GM12873 (cell line): ENCODE measurements at regions not wholly inside any gene's neighbourhood (a gene's known extent, or its start where the extent isn't known, plus 50 kb on each side); places are given as distances from the start of the nearest gene placed in this dataset.
A peak's percentile ranks its signal among the peaks of the same experiment; 100 is the strongest.

ENCODE experiments used
- TF ChIP-seq, protein P1 (sequence below): IDR thresholded peaks from 2 replicates; pipeline ENCODE4 v1.5.1; 2012; ENCODE audit warnings: low read depth, mild to moderate bottlenecking, moderate library complexity, low read length, control low read depth; ENCODE audit not compliant: insufficient read depth; ENCODE audit errors: missing control alignments

DNA sequence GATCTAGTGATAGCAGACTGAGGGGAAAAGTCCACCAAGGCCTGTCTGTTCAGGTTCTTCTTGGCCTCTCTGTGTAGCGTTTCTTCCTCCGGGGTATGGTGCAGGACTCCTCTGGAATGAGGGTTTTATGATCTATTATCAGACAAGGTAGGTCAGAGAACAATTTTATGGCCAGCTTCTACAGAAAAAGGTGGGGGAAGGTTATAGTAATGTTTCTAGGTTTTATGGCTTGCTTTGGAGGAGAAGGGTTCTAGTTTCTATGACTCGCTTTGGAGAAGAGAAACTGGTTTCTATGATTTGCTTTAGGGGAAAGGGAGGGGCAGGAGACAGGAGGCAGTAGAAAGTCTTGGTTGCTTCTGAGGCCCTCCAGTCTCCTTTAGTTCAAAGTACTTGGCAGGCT is 144.8 kb upstream of the LAMA2 start:
- TF ChIP-seq, protein P1, sequence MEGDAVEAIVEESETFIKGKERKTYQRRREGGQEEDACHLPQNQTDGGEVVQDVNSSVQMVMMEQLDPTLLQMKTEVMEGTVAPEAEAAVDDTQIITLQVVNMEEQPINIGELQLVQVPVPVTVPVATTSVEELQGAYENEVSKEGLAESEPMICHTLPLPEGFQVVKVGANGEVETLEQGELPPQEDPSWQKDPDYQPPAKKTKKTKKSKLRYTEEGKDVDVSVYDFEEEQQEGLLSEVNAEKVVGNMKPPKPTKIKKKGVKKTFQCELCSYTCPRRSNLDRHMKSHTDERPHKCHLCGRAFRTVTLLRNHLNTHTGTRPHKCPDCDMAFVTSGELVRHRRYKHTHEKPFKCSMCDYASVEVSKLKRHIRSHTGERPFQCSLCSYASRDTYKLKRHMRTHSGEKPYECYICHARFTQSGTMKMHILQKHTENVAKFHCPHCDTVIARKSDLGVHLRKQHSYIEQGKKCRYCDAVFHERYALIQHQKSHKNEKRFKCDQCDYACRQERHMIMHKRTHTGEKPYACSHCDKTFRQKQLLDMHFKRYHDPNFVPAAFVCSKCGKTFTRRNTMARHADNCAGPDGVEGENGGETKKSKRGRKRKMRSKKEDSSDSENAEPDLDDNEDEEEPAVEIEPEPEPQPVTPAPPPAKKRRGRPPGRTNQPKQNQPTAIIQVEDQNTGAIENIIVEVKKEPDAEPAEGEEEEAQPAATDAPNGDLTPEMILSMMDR, result no peak

DNA sequence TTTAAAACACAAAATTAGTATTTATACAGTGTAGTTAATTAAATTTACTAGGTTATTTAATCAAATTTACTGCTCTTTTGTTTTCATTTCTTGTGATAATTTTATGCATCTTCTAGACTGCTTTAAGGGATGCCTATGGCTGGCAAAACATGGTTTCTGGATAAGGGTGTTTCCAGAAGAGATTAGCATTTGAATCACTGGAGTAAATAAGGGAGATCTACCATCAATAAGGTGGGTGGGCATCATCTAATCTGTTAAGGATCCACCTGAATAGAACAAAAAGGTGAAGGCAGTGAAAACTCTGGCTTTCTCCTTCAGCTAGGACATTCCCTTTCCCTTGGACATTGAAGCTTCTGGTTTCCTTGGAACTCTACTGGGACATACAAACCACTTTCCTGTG is 146.2 kb upstream of the LAMA2 start:
- TF ChIP-seq, protein P1, result no peak

DNA sequence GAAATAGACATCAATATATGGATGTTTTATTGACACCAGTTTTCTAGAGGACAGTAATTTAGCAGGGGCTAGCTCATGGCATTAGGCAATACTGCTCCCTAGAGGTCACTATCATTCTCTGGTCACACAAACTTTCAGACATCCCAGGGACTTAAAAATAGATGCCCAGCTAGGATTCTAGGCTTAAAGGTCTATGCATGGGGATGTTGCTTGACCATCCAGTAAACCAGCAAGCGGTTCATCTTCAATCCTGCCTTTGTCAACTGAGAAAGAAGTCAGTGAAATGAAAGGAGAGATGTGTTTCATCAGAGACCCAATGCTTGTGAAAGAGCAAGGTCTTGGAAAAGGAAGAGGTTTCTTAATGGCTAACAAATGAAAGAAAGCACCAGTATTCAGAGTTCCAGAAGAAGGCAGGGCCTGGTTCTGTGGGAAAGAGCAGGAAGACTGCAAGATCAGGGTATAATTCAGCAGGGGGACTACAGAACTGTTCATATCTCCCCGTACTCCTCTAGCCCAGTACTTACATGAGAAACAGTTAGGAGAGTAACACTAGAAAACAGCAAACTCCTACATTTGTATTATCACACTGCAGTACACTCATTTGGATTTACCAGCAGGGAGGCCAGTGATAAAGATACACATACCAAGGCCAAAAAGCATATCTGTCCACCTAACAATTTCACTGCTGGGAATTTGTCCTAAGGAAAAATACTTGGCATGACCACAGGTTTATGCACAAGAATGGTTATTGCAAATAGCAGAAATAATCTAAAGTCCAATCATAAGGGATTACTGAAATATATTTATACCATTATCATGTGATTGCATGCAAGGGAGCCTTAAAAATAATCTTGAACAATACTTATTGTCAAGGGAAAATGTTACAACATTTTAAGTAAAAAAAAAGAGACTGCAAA is 151.4 kb upstream of the LAMA2 start:
- TF ChIP-seq, protein P1, result peak; percentile 48

DNA sequence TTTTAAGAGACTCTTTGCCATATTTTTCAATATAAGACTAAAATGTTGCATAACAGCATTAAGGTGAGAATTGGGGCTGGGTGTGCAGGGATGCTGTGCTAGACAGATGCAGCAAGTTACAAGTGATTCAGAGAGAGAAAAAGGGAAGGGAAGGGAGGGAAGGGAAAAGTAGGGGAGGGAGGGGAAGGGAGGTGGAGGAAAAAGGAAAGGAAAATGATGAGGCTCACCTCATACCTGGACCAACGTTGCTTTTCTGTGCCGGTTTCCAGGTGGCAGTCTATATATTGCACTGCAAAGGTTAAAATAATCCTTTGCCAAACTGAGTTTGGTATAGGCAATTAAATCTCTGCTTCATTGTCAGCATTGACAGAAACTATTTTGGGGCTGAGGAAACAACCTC is 155.4 kb upstream of the LAMA2 start:
- TF ChIP-seq, protein P1, result no peak

DNA sequence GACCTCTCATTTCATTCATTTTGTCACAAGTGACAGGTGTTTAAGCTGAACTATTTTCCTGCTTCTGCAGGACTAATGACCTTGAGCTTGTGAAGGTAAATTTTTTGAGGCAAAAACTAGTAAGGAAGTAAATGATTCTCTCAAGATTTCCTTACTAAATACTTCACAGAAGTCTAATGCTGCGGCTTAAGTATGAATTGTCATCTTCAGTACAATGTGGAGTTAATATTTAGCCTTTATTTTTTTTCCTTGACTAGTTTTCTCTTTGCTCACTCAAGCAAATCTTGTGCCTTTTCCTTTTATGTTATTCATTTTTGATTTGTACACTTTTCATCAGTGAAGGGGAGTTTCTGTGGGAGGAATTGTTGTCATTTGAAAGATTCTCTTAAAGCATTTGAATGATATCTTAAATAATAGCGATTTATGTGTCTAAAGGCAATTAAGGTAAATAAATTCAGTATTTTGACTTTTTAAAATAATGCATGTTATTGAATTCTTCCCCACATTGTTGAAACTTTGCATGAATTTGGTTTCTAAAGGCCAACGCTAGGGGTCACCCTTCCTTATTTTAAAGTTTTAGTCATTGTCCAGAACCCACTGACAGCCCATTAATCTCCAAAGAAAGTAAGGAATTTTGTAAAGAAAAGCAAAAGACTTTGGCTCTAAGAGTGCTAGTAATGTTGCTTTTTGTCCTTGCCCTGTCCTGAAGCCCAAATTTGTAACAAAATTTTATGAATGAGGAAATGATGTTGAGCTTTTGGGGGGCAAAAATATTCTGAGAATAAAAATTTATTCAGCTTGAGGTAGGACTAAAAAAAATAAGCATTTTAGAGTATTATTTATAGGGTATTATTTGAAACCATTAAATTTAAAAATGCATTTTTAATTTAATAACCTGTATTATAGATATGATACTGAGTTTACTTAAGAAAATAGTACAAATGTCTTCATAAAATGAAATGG is 157.4 kb upstream of the LAMA2 start:
- TF ChIP-seq, protein P1, result peak; percentile 60

DNA sequence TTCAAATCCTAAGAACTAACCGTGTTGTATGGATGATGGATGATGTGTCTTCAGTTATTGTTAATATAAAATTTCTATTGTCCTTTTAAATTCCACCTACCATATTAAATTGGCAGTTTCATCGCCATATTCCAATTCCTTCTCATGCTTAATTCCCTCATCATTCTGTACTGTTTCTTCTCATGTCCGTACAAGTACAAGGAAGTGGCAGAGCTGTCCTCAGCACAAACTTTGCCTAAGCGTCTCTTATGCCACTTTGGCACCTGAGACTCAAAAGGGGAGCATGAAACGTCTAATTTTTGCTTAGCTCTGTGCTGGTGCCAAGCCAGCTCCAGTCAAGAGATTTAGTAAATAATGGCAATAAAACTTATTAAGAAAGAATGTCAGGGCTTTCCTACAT is 158.2 kb upstream of the LAMA2 start:
- TF ChIP-seq, protein P1, result no peak

DNA sequence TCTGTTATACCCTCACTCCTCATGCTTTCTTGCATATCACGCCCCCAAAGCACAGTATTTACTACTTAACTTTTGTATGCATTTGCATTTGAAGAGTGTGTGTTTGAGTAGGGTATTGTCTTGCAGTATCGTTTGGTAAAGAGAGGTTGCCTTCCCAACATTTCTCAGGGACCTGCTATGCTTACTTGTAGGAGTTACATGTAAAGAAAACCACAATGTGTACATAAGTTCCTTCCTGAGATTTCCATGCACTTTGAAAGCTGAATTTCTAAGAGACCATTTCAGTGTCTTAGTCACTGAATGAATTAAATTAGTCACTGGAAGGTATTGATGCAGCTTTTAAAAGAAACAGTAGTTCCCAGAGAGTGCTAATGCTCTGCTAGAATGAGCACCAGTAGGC is 159.3 kb upstream of the LAMA2 start:
- TF ChIP-seq, protein P1, result no peak
